Activated CD8-positive, alpha-beta memory T cell treated with anti-CD3 and anti-CD28 coated beads for 48 hours (primary cell): ENCODE measurements at regions not wholly inside any gene's neighbourhood (a gene's known extent, or its start where the extent isn't known, plus 50 kb on each side); places are given as distances from the start of the nearest gene placed in this dataset.

ENCODE experiments used
- DNase-seq, 3 experiments: peaks; one replicate each; pipeline ENCODE4 v3.0.0-alpha.2; 2020; ENCODE audit warnings: low read depth in 2 of 3, low spot score in 2 of 3

- DNase-seq, result no peak
Measured at GRCh38 chr1:17904290-17904689, 149.2 kb downstream of the ACTL8 start.

GRCh38 chr1:17907999-17908398 is 152.9 kb downstream of the ACTL8 start:
- no peak for DNase-seq

GRCh38 chr1:17908945-17909344 is 153.8 kb downstream of the ACTL8 start:
- no peak for DNase-seq

- DNase-seq, result no peak
Measured at GRCh38 chr1:17909634-17910033, 154.5 kb downstream of the ACTL8 start.

GRCh38 chr1:17911791-17912190 is 156.7 kb downstream of the ACTL8 start:
- DNase-seq, result no peak

- no peak for DNase-seq
Measured at GRCh38 chr1:17912491-17912890, 157.4 kb downstream of the ACTL8 start.

- DNase-seq, result no peak
Measured at GRCh38 chr1:17913326-17914115, 158.4 kb downstream of the ACTL8 start.

- DNase-seq, result no peak
Measured at GRCh38 chr1:17914131-17914530, 159.0 kb downstream of the ACTL8 start.

- DNase-seq, result no peak
Measured at GRCh38 chr1:17914987-17915386, 159.9 kb downstream of the ACTL8 start.

GRCh38 chr1:17915511-17916197 is 160.5 kb downstream of the ACTL8 start:
- DNase-seq, result no peak

GRCh38 chr1:17916702-17917101 is 161.6 kb downstream of the ACTL8 start:
- no peak for DNase-seq

- DNase-seq, result no peak
Measured at GRCh38 chr1:17919525-17920439, 164.6 kb downstream of the ACTL8 start.

GRCh38 chr1:17920881-17921640 is 165.9 kb downstream of the ACTL8 start:
- no peak for DNase-seq

GRCh38 chr1:17922833-17923232 is 167.7 kb downstream of the ACTL8 start:
- DNase-seq, result no peak

GRCh38 chr1:17923666-17924065 is 168.5 kb downstream of the ACTL8 start:
- DNase-seq, result no peak

GRCh38 chr1:17924578-17924977 is 169.4 kb downstream of the ACTL8 start:
- no peak for DNase-seq

- DNase-seq, result no peak
Measured at GRCh38 chr1:17925290-17926237, 170.4 kb downstream of the ACTL8 start.

GRCh38 chr1:17926906-17927305 is 171.8 kb downstream of the ACTL8 start:
- DNase-seq, result no peak

GRCh38 chr1:17927952-17928351 is 172.8 kb downstream of the ACTL8 start:
- no peak for DNase-seq

- DNase-seq, result no peak
Measured at GRCh38 chr1:17929224-17929623, 174.1 kb downstream of the ACTL8 start.
